ENCODE measurements at regions not wholly inside any gene's neighbourhood (a gene's known extent, or its start where the extent isn't known, plus 50 kb on each side); places are given as distances from the start of the nearest gene placed in this dataset.

DNA sequence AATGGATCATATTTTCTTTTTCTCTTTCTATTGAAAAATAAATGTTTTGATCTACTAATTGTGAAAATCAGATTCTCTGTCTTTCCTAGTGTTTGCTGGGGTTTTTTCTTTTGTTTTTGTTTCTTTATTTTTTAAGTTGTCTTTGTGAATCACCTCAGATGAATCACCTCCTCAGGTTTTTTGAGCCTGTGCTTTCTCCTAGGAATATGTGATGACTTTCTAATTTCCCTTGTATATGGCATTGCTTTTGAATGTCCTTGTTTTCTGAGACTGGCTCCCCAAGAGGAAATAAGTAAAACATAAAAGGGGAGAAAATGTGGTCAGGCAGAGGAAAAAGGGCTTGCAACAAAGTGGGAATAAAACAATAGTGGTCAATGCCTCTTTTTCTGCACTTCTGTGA is 750.0 kb downstream of the ZPLD1 start:
- no peaks in the 10 kb centered on the region for H3K4me1 ChIP-seq
- DNase-seq (ENCODE audit: extremely low spot score in 2 of 2), result no peak

DNA sequence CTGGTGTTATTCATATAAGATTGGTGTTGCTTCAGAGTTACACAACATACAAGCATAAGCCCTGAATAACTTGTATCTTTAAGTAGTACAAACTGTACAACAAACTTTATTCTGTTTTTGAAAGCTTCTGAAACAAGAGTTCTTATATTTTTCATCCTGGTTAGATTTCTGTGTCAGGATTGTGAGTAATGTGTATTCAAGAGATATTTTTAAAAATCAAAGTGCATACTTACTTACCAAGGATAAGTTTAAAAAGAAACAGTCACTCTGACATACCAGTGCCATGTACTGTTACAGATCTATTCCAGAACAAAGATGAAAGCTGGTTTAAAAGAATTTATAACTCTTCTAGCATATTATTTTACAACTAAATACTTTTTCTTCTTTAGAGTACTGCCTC is 755.1 kb downstream of the ZPLD1 start:
- TF ChIP-seq, protein P1, sequence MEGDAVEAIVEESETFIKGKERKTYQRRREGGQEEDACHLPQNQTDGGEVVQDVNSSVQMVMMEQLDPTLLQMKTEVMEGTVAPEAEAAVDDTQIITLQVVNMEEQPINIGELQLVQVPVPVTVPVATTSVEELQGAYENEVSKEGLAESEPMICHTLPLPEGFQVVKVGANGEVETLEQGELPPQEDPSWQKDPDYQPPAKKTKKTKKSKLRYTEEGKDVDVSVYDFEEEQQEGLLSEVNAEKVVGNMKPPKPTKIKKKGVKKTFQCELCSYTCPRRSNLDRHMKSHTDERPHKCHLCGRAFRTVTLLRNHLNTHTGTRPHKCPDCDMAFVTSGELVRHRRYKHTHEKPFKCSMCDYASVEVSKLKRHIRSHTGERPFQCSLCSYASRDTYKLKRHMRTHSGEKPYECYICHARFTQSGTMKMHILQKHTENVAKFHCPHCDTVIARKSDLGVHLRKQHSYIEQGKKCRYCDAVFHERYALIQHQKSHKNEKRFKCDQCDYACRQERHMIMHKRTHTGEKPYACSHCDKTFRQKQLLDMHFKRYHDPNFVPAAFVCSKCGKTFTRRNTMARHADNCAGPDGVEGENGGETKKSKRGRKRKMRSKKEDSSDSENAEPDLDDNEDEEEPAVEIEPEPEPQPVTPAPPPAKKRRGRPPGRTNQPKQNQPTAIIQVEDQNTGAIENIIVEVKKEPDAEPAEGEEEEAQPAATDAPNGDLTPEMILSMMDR (IDR thresholded peaks at IDR 0.05), result no peak
- no peak for TF ChIP-seq POLR2AphosphoS5 (IDR thresholded peaks at IDR 0.05; ENCODE audit: insufficient read depth in 1 of 2, low read depth in 1 of 2)
- no peak for TF ChIP-seq POLR2A (IDR thresholded peaks at IDR 0.05)
- DNase-seq (ENCODE audit: extremely low spot score in 2 of 2), result no peak

More for the DNA sequence above, 750.0 kb downstream of the ZPLD1 start:
- TF ChIP-seq POLR2AphosphoS5 (IDR thresholded peaks at IDR 0.05; ENCODE audit: insufficient read depth in 1 of 2, low read depth in 1 of 2) (no peak), POLR2A (IDR thresholded peaks at IDR 0.05) (no peak)
- TF ChIP-seq, protein P1 (IDR thresholded peaks at IDR 0.05), result no peak
- Histone ChIP-seq H3K27me3 (no peaks in the 10 kb centered on the region), H3K27ac (no peak overlapping the region), H3K4me3 (no peak overlapping the region), H3K36me3 (no peaks in the 10 kb centered on the region), H3K9me3 (no peaks in the 10 kb centered on the region)
- intact Hi-C loops (cut with DNase I), result no loop called here

DNA sequence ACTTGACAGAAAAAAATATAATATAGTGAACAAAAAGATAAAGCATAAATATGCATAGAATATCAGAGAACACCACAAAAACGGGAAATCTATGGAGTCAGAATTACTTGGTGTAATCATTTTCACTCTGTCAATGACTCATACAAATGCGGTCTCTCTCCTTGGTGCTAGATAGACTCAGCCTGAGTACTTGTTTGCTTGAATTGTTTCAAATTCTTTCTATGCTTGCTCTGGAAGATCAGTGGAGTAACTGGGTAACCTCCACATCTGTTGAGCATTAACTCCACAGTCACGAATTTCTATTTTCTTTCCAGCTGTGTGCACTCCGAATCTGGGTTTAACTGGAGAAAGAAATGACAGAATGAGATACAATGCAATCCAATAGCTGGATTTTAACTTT is 760.4 kb downstream of the ZPLD1 start:
- intact Hi-C loops (cut with DNase I), result no loop called here
- H3K27ac ChIP-seq, result no peak overlapping the region
- no peaks in the 10 kb centered on the region for H3K4me1 ChIP-seq
- no peaks in the 10 kb centered on the region for H3K9me3 ChIP-seq
- no peaks in the 10 kb centered on the region for H3K36me3 ChIP-seq
- DNase-seq (ENCODE audit: extremely low spot score in 2 of 2), result no peak
- TF ChIP-seq, protein P1 (IDR thresholded peaks at IDR 0.05), result no peak
- no peak for TF ChIP-seq POLR2A (IDR thresholded peaks at IDR 0.05)
- TF ChIP-seq POLR2AphosphoS5 (IDR thresholded peaks at IDR 0.05; ENCODE audit: insufficient read depth in 1 of 2, low read depth in 1 of 2), result no peak
- no peak overlapping the region for H3K4me3 ChIP-seq
- H3K27me3 ChIP-seq, result no peaks in the 10 kb centered on the region

More for the DNA sequence above, 755.1 kb downstream of the ZPLD1 start:
- Histone ChIP-seq H3K4me3 (no peak overlapping the region), H3K4me1 (no peaks in the 10 kb centered on the region), H3K27me3 (no peaks in the 10 kb centered on the region), H3K27ac (no peak overlapping the region), H3K36me3 (no peaks in the 10 kb centered on the region), H3K9me3 (no peaks in the 10 kb centered on the region)
- intact Hi-C loops (cut with DNase I), result no loop called here

DNA sequence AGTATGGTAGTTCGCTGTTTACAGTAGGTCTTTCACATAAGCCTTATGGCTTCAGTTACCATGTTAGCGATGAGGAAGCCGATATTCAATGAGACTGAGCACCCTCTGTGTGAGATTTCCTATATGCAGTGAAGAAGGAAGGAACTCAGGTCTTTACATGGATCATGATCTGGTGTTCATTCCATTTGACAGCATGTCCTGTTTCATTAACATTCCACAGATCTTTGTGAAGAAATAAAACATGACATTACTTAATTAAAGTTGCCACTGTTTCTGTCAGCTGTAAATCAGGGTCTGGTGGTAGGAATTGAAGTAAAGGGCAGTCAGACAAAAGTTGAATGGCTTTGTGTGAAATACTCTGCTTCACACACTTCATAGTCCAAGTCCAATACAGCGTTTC is 768.6 kb downstream of the ZPLD1 start:
- no peaks in the 10 kb centered on the region for H3K4me1 ChIP-seq
- no peak overlapping the region for H3K4me3 ChIP-seq
- DNase-seq (ENCODE audit: extremely low spot score in 2 of 2), result no peak
- intact Hi-C loops (cut with DNase I), result no loop called here
- H3K36me3 ChIP-seq, result no peaks in the 10 kb centered on the region
- TF ChIP-seq POLR2A (IDR thresholded peaks at IDR 0.05), result no peak
- TF ChIP-seq, protein P1 (IDR thresholded peaks at IDR 0.05), result no peak
- TF ChIP-seq POLR2AphosphoS5 (IDR thresholded peaks at IDR 0.05; ENCODE audit: insufficient read depth in 1 of 2, low read depth in 1 of 2), result no peak
- no peaks in the 10 kb centered on the region for H3K9me3 ChIP-seq
- H3K27ac ChIP-seq, result no peak overlapping the region
- H3K27me3 ChIP-seq, result no peaks in the 10 kb centered on the region

DNA sequence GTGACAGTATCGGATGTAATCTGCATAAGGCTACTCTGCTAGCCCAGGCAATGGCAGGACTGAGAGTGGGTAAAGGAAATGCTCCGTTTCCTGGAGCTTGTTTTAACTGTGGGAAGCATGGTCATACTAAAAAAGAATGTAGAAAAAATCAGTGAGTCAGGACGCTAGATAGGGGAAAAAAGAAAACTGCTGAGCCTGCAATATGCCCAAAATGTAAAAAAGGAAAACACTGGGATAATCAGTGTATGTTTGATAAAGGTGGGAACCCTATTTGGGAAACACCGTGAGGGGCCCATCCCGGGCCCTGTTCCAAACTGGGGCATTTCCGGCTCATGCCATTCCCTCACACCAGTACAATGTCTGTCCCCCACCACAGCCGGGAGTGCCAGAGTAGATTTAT is 775.8 kb downstream of the ZPLD1 start:
- intact Hi-C loops (cut with DNase I), result no loop called here
- Histone ChIP-seq H3K9me3 (no peaks in the 10 kb centered on the region), H3K36me3 (no peaks in the 10 kb centered on the region), H3K27me3 (no peaks in the 10 kb centered on the region), H3K4me1 (no peaks in the 10 kb centered on the region), H3K4me3 (no peak overlapping the region), H3K27ac (no peak overlapping the region)
- TF ChIP-seq, protein P1 (IDR thresholded peaks at IDR 0.05), result no peak
- TF ChIP-seq POLR2AphosphoS5 (IDR thresholded peaks at IDR 0.05; ENCODE audit: insufficient read depth in 1 of 2, low read depth in 1 of 2) (no peak), POLR2A (IDR thresholded peaks at IDR 0.05) (no peak)
- no peak for DNase-seq (ENCODE audit: extremely low spot score in 2 of 2)
